Stimulated activated CD4-positive, alpha-beta T cell treated with anti-CD3 and anti-CD28 coated beads, Interleukin-12 subunit alpha, Interleukin-12 subunit beta, amount 100 ng/mL, for 4 hours (primary cell): ENCODE measurements at regions not wholly inside any gene's neighbourhood (a gene's known extent, or its start where the extent isn't known, plus 50 kb on each side); places are given as distances from the start of the nearest gene placed in this dataset.
"Not testable (repeated sequence)": the region's sequence is repeated elsewhere in the genome, so short reads cannot be mapped to it uniquely, and the experiment has no call there.

Experiments
- DNase-seq: peaks from one replicate; pipeline ENCODE4 v3.0.0-alpha.2; 2020

DNA sequence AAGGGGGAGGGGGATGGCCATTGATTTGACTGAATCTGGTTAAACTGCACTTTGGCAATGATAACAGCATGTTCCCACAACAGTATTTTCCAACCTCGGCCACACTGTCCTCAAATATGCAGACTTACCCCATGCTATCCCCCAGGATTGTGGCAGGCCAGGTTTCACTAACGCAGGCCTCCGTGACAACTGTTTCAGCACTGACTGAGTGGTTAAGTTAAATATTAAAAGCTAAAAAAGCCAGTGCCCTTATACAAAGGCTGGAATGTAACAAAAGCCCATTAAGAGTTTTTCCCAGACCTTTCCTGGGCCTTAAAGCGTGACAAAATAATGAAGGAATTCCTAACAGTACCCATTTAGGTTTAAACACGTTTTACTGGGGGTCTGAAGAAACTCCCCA is 202.9 kb downstream of the USP25 start:
- no peak for DNase-seq

- no peak for DNase-seq
Measured at GRCh38 chr21:15935530-15935929, 205.7 kb downstream of the USP25 start.

- DNase-seq, result no peak
Measured at GRCh38 chr21:15943009-15943666, 213.4 kb downstream of the USP25 start.

- DNase-seq, result no peak
Measured at GRCh38 chr21:15947677-15948076, 217.9 kb downstream of the USP25 start.

DNA sequence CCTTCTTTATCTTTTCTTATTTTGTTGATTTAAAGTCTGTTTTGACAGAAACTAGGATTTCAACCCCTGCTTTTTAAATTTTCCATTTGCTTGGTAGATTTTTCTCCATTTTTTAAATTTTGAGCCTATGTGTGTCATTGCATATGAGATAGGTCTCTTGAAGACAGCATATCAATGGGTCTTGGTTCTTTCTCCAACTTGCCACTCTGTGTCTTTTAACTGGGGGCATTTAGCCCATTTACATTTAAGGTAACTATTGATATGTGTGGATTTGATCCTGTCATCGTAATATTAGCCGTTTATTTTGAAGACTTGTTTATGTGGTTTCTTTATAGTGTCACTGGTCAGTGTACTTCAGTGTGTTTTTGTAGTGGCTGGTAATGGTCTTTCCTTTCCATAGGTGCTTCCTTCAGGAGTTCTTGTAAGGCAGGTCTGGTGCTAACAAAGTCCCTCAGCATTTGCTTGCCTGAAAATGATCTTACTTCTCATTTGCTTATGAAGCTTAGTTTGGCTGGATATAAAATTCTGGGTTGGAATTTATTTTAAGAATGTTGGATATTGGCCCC is 223.9 kb downstream of the USP25 start:
- DNase-seq, result no peak

DNA sequence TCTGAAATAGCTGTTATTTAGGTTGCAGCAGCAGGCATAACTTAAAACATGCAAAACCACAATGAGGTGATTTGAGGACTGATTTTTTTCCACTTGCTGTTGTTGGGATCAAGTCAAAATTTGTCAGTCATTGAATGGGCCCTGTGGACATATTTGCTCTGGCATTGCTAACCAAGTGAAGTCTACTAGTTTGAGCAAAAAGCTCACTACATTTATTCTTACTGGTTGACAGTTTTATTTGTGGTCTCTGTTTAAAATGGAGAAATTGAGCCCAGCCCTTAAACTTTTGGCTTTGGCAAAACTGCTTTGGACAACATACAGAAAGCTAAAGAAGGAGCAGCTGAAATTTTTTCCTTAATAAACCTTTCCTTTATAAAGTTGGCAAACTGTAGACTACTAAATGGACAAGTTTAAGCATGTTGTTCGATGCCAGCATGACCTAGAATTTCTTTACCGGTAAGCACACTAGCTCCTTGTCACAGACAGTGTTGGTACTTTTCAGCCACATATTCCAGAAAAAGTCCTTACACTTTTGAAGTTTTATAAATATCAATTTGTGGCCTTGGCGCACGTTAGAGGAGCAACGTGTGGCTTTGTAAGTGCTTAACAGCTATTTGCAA is 234.6 kb downstream of the USP25 start:
- no peak for DNase-seq

GRCh38 chr21:15966231-15966630 is 236.4 kb downstream of the USP25 start:
- DNase-seq, result no peak

DNA sequence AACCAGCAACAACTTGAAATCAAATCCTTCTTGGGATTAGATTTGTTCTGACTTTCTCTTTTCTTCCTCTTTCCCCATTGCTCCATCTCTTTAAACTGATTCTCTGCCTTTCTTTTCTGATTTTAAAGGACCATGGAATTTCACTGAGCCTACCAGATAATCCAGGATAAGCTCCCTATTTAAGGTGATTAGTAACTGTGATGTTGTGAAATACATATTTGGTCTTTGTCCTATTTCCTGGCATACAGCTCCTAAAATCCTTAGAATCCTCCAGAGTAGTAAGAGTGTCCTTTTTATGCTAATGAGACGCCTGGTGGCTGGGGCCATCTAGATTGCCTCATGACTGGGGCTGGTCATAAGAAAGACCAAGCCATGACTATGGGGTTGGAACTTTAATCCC is 236.9 kb downstream of the USP25 start:
- DNase-seq, result no peak

DNA sequence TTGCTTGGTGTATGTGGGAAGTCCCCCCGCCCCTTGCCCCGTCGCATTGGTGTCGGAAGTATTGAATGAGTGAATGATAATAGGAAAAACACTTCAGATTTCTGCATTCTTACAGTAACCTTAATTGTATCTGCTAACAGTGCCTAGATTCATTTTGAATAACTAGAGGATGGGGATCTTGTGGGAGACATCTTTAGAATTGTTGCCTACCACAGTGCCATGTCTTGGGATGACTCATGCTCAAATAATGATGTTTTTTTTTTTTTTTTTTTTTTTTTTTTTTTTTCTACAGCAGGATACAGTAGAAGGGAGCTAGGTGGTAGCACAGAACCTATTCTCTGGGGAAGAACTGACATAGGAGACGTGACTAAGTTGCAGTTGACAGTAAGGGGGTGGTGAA is 237.9 kb downstream of the USP25 start:
- DNase-seq, result no peak

- DNase-seq, result no peak
Measured at GRCh38 chr21:15968776-15969310, 239.1 kb downstream of the USP25 start.

DNA sequence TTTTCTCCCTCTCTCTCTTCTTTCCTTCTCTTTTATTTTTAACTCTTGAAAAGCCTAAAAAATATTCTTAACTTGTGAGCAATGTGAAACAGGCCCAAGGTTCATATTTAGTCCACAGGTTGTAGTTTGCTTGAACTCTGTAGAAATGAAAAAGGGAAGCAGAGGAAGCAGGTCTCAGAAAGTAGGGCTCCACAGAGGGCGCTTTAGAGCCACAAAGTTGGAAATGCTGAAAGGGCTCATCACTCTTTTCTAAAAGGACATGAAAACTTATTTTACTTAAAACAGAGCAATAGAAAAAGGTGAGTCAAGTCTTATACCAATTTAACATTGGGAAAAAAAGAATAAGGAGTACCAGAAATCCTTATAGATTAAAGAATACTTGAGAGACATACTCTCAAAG is 247.0 kb downstream of the USP25 start:
- no peak for DNase-seq

GRCh38 chr21:15978215-15978738 is 248.5 kb downstream of the USP25 start:
- no peak for DNase-seq

GRCh38 chr21:15979493-15979892 is 249.7 kb downstream of the USP25 start:
- DNase-seq, result not testable (repeated sequence)

DNA sequence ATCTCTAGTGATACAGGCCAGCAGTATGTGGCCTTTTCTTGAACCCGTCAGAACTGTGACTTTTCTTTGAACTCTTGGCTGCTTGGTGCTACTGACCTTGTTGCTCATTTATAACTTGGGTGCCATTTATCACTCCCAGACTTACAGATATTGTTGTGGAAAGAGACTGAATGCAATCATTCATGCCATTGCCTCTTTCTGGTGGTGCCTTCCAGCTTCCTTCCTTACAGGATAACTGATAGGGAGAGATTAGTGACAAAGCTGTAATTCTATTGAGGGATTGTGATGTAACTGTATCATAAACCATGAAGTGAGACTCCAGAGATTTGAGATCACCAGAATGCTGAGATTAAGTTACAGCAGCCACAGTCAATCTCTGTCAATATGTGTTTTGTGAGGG is 256.5 kb downstream of the USP25 start:
- no peak for DNase-seq

DNA sequence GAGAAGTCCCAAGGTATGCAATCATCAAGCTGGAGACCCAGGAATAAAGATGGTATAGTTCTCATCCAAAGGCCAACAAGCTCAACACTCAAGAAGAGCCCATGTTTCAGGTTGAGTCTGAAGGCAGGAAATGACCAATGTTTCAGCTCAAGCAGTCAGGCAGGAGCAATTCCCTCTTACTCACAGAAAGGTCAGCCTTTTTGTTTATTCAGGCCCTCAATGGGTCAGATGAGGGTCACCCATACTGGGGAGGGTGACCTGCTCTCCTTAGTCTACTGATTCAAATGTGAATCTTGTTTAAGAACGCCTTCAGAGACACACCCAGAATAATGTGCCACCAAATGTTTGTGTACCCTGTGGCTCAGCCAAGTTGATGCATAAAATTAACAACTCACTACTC is 262.4 kb downstream of the USP25 start:
- no peak for DNase-seq

DNA sequence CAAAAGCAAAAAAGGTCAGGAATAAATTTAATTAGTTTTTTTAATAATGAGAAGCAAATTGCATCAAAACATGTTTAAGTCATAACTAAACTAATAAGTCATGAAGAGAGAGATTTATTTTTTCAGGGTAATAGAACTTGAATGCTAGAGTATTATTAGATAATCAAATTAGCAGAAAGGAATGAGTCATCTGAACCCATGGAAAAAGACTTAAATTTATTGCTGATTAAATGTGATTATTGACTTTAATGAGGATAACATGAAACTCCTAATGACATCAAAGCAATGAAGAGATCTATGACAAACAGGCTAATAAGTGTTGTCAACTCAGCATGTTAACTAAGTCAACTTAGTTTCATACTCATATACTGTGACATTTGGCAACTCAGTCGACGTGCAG is 264.2 kb downstream of the USP25 start:
- DNase-seq, result no peak

- no peak for DNase-seq
Measured at GRCh38 chr21:15999741-16000140, 270.0 kb downstream of the USP25 start.

DNA sequence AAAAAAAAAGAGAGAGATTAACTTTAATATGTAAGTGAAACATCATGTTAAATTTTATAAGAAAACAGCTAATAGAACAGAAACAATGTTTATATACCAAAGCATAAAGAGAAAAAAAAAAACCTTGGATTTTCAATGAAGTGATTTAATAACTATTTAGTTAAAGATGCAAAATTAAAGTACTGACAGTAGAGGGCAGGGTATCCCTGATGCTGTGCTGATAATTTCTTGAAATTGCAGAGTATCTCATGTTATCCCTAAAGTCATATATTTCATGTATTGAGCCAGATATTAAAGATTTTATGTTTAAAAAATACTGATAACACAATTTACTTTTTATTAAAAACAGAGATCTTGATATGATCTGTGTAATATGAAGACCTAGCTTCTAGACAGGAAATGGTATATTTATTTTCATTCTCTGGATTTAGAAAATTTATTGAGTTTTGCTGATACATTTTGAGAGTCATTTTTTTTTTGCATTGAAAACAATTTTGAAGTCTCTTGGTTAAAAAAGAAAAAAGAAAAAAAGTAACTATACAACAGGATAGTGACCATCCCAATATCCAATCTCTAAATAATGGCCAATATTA is 273.2 kb downstream of the USP25 start:
- DNase-seq, result no peak

GRCh38 chr21:16004086-16004485 is 274.3 kb downstream of the USP25 start:
- DNase-seq, result no peak

GRCh38 chr21:16004523-16004922 is 274.7 kb downstream of the USP25 start:
- no peak for DNase-seq

DNA sequence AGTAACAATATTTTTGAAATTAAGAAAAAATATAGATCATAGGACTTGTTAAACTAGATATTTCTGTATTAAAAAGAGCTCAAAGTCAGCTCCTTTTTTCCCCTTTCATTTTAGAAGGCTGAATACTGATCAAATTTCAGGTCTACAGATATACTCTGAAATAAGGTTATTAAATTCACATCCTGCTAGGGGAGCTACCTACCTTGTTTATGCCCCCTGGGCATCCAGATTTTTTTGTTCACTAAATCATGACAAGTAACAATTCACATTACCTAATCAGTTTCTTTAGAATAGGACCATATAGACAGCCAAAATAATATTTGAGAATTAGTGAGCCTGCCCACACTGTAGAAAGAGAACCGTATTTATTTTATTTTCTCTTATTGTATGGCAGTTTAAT is 276.2 kb downstream of the USP25 start:
- no peak for DNase-seq

- DNase-seq, result no peak
Measured at GRCh38 chr21:16007943-16008342, 278.2 kb downstream of the USP25 start.

DNA sequence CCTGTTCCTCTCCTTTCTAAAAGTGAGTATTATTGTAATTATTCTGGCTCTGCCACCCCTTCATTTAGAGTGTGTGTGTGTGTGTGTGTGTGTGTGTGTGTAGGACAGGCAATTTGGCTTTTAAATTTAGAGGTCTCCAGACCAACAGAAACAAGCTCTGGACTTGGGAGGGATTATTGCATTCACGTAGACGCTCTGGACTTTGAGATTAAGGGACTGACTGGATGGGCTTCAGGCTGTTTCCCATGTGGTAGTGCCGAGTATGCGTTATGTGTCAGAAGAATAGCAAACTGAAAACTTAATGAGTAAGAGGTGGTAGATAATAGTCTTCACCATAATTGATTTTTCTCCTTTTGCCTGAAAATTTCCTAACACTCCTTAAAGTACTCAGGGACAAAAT is 281.9 kb downstream of the USP25 start:
- no peak for DNase-seq

DNA sequence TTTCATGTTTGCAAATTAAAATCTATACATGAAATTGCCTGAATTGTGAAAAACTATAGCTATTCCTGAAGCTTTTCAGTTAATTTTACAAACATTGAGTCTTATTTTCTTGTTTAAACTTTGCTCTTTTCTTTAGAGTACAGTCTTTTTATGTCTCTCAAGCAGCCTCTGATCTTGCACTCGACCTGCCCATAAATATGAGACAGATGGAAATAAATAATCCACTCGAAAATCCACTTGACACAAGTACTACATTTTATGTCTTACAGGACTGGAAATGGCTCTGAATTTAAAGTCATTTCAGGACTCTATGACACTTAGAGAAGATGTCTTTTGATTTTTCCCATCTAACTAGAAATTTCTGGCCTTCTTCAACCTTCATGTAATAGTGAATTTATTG is 283.8 kb downstream of the USP25 start:
- DNase-seq, result no peak
